ENCODE measurements at regions not wholly inside any gene's neighbourhood (a gene's known extent, or its start where the extent isn't known, plus 50 kb on each side); places are given as distances from the start of the nearest gene placed in this dataset.

DNA sequence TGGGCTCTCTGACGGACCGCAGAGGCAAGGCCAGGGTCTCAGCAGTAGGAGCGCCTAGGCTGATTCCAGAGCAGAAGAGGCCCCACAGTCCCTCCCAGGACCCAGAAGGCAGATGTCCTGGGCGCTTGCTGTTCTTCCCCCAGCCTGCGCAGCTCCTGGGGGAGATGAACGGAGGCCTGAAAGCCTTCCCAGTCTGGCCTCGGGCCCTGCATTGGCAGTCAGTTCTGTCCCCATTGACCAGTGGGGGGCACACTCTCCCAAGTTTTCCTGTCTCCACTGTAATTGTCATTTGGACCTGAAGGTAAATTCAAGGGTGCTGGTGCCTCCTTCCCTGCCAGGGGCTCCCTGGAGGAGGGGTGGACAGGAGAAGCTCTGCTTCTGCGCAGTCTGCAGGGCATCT is 345.7 kb downstream of the CYP26B1 start:
- TF ChIP-seq, protein P1, sequence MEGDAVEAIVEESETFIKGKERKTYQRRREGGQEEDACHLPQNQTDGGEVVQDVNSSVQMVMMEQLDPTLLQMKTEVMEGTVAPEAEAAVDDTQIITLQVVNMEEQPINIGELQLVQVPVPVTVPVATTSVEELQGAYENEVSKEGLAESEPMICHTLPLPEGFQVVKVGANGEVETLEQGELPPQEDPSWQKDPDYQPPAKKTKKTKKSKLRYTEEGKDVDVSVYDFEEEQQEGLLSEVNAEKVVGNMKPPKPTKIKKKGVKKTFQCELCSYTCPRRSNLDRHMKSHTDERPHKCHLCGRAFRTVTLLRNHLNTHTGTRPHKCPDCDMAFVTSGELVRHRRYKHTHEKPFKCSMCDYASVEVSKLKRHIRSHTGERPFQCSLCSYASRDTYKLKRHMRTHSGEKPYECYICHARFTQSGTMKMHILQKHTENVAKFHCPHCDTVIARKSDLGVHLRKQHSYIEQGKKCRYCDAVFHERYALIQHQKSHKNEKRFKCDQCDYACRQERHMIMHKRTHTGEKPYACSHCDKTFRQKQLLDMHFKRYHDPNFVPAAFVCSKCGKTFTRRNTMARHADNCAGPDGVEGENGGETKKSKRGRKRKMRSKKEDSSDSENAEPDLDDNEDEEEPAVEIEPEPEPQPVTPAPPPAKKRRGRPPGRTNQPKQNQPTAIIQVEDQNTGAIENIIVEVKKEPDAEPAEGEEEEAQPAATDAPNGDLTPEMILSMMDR (IDR thresholded peaks at IDR 0.05), result peak in 1 of 6 experiments; percentile 31
- TF ChIP-seq POLR2A (IDR thresholded peaks at IDR 0.05), result no peak
